GM21786 (cell line): ENCODE measurements at regions not wholly inside any gene's neighbourhood (a gene's known extent, or its start where the extent isn't known, plus 50 kb on each side); places are given as distances from the start of the nearest gene placed in this dataset.

Source experiments
- ATAC-seq: cut with Tn5 transposase; IDR thresholded peaks from one replicate; pipeline ENCODE4 v1.9.1; 2021; ENCODE audit not compliant: unreplicated experiment

DNA sequence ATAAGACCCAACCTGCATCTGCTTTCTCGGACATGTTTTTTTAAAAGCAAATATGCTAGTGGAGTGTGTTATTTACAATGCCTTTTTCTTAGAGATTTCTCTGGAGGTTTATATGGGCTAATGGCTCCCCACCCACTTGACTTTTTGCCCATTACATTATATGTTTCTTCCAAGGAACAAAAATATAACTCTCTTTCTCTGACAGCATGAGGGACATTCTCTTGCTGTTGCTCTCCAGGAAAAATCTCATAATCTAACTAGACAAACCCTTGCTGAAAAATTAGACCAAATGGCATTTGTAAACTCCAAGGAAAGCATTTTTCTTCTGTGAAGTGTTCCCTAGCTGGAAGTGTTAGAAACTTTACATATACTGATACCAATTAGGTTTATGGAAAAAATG lies 213.7 kb downstream of the PRL start:
- ATAC-seq = no peak

DNA sequence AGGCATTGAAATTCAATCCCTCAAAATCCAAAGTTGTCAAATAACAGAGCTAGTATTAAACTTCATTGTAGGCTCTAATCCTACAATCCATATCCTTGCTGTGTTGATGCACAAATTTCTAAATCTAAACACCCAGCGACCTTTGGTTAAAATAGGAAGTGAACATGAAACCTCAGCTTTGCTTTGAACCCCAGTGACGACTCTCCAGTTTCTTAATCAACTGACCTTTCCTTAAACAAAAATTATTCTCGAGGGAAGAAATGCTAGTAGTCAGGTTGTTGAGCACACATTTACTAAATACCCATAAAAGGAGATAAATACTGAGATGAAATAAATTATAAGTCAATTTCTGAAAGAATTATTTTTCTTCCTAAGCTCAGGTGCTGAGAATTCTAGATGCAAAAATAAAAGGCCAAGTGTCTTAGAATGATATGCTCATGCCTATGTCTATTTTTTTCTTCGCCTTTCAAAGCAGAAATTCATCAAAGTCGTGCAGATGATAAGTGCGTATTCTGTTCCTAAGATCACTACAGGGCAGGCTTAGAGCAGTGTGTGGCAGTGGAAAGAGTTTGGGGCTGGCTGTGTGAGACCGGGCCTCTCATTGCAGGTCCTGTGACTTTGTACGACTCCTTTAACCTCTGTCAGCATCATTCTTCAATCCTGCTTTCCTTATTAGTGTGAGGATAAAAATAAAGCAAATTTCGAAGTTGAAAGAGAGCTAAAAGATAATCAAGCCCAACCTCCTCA lies 208.7 kb downstream of the PRL start:
- no peak for ATAC-seq

DNA sequence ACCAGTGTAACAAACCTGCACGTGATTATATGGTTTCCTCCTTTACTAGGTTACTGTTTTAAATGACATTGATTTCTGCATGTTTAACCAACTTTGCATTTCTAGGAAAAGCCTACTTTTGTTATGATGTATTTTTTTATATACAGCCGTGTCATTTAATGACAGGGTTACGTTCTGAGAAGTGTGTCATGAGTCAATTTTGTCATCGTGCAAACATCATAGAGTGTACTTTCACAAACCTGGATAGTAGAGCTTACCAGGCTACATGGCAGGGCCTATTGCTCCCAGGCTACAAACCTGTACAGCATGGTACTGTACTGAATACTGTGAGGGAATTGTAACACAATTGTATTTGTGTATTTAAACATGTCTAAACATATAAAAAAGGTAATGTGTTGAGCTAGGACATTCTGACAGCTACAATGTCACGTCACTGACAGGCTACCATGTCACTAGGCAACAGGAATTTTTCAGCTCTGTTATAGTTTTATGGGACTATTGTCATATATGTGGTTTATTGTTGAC lies 205.3 kb downstream of the PRL start:
- no peak for ATAC-seq

DNA sequence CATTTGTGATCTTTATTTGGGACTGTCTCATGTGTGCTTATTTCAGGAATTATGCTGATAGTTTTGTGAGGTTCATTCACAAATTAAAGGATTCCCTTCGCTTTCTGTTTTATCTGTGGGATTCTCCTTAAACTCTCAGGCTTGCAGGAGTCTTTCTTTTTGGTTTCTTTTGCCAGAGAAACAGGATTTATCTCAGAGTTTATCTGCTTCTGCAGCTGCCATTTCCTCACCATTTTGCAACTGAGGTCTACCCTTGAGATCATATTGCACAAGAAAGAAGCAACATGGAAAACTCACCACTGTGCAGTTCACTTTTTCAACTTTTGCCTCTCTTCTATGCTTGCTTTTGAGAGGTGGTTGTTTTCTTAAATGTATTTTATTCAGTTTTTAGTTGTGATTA lies 201.0 kb downstream of the PRL start:
- no peak for ATAC-seq

DNA sequence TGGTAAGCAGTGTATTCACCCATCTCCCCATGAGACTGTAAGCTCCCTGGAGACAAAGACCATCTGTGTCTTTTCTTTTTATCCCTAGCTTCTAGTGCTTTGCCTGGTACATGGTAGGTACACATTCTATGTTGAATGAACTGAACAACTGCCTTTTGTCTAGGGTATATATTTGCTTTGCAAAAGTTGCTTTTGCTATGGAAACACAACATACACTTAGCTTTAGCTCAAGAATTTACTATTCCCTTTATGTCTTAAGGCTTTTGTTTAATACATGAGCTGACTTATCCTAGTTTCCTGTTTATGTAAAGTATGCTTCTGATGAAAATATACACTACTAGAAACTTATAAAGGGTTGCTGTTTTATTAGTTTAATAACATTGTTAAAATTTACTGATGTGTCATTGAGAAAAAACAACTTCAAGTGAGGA lies 198.2 kb downstream of the PRL start:
- ATAC-seq = no peak

DNA sequence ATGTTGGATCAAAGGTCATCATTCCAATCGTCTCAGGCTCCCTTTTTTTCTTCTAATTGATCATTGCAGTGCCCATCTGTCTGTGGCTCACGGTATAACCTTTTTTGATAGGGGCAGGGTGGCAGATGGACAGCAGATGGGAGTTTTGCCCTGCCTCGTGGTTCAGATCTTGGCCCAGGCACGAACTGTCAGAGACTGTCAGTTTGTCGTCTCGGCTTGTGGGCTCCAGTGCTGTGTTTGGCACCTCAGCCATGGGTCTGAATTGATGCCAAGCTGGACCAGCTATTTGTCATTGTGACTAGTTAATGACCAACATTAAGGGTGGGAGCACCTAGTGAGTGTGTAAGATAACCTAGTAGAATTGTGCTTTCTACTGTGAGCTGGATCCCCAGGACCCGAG lies 197.6 kb downstream of the PRL start:
- ATAC-seq = no peak

DNA sequence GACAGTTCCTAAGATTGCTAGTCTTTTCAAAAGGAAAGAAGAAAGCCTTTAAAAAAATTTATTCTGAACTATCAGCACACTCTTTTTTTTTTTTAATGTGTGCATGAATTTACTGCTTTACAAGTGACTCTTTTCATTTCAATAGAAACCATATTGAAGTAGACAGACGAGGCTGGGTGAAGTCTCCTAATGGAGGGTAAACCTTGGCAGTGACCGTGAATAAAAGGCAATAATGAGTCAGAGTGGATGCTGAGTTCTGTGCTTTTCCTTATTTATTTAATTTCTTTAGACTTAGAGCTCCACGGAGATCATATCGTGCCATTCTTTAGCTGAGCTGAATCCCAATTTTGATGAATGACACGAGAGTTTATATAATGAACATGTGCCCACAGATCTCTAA lies 196.9 kb downstream of the PRL start:
- no peak for ATAC-seq

DNA sequence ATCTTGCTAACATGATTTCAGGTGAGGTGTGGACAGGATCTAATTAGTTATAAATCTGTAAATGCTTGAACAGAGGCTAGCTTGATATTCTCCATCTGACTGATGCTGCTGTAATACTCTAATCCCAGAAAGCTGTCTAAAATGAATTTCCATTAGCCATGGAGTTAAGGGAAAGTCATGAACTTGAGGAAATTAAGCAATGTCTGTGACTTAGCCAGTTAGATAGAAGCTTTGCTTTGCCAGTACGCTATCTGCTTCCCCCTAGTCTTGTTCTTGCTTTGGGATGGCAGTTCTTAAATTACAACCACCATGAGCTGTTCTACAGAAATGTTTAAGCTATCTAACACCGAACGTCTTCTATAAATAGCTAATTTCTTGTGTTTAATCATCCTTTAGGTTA lies 195.7 kb downstream of the PRL start:
- ATAC-seq = no peak

DNA sequence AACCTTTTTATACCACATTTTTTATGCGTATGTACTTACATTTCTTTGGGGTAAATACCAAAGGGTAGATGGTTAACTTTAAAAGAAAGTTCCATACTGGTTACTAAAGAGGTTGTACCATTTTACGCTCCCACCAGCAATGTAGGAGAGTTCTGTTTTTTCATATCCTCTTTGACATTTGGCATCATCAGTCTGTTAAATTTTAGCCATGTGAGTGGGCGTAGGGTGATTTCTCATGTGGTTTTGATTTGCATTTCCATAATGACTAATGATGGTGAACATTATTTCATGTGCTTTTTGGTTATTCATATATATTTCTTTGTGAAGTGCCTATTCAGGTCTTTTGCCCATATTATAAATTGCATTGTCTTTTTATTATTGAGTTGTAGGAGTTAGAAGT lies 194.2 kb downstream of the PRL start:
- ATAC-seq = peak; percentile 95

DNA sequence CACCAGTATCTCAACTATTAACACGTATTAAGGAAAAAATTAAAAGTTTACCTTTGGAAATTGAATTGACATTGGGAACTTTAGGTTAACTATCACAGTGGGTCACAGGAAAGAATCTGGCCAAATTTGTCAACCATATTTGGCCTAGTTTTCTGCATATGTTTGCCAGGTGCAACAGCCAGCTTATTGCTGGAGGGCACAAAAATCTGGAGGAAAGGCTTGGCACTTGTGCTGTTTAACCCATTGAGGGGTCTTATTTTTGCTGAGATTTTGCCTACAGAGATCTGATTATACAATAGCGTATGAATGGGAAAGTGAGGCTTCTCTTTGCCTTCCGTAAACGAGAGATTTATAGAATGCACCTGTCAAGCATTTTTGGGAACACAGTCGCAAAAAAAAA lies 190.4 kb downstream of the PRL start:
- no peak for ATAC-seq

DNA sequence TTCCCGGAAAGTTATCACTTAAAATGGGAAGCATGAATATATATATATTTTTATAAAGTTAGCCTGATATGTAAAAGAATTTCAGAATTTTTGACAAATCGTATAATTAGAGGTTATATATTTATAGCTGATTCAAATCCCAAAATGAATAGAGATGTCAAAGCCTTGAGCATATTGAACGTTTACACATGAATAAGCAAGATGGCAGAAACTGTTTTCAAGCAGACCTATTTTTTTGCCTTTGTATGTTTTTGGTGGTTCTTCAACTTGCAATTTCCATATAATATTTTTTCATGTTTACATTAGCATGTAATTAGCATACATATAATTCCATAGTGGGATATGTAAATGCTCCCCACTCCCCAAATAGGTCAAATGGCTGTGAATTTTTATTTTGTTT lies 189.9 kb downstream of the PRL start:
- no peak for ATAC-seq

DNA sequence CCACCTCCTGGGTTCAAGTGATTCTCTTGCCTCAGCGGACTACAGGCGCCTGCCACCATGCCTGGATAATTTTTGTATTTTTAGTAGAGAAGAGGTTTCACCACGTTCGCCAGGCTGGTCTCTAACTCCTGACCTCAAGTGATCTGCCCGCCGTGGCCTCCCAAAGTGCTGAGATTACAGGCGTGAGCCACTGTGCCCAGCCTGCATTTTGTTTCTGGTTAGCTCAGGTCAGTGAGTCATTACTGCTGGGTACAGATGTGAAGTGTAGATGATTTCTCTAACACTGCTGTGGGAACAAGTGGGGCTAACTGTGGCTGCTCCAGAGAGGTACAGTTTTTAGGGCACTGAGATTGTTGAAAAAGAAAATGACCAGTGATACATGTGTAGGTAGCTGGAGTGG lies 188.6 kb downstream of the PRL start:
- ATAC-seq = no peak

DNA sequence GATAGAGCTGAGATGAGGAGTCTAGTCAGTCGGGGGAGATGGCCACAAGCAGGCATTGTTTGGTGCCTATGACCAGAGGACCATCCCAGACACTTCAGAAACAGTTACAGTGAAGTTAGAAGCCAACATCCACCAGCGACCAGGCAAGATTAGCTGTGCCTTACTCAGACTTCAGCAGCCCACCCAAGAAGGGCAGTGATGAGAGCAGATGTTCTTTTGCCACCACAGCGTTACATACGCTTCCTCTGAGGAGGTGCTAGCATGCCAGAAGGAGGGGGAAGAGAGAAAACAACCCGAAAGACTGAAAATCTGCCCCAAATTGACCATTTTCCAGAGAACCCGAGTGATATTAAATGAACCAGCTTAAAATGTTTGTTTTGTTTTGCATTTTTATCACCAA lies 186.8 kb downstream of the PRL start:
- no peak for ATAC-seq

DNA sequence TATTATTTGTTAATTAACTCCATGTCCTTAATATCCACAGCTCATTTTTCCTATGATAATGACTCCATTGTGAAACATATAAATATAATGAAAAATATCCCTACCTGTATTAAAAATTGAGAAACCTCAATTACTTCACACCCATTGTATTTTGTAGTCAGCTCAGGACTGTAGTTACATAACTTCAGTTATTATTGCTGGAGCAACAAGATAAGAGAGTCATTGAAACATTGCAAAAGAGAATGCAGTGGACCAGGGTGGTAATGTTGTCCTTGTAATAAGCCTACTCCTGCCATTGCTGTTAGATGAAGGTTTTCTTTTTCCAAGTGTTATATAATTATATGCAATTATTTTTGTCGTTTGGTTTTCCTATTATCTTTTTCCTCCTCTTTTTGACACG lies 184.4 kb downstream of the PRL start:
- ATAC-seq = no peak

DNA sequence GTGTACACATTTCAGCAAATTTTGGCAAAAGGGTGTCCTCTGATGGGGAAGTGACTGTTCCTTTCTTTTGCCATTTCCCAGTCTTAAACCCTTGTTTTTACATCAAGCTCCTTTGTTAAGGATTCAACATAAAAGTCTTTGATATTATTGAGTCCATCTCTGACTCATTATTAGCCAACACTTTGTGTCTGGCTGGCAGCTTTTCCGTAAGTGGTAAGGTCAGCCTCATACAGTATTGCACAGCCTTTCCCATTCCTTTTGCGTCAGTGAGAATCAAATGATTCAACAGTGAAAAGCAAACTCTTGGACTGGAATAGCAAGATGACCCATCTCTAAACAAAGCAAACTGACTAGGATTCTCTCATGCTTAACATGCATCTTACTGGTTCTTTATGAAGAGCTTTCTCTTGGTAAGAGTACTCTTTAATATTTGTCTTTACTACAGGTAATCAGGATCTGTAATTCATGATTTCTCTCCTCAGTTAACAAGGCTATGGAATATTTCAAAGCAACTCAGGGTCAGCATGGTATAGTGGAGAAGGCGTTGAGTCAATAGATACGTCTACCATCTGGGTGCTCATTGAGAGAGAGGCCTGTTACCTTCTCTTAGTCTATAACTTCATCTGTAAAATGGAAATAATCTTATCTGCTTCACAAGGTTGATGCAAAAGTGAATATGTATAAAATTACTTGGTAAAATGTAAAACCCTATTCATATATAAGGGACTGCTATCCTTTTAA lies 183.6 kb downstream of the PRL start:
- no peak for ATAC-seq

DNA sequence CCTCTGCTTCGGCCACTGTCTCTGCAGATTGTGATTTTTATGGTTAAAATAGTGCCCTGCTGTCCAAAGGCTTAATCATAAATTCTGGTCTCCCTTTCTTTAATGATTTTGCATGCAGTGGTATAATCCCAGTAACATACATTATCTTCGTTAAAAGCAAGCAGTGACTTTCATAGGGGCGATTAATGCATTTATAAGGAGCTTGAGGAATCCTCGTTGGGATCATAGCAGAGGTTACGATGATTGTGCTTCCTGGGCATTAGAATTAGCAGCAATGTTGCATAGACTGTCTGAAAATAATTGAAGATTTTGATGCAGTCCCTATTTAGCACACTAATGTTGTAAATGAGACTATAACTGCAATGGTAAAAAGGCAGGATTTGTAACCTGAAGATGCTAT lies 181.3 kb downstream of the PRL start:
- ATAC-seq = no peak

DNA sequence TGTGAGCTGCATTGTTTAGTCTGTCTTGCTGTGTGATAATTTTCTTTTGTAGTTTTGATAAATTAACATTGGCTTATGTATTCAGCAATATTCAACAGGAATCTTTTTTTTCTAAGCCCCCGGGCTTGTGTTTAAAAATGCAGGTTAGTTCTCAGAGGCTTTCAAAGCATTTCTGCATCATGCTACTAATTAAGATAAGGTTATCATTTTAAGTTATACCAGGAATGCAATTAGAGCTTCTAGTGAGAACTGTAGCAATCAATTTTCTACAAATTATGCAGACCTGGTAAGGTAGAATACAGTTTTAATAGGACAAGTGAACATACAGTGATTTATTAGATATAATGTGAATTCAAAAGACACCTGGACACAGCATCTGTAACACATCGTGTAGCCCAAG lies 179.2 kb downstream of the PRL start:
- ATAC-seq = no peak

DNA sequence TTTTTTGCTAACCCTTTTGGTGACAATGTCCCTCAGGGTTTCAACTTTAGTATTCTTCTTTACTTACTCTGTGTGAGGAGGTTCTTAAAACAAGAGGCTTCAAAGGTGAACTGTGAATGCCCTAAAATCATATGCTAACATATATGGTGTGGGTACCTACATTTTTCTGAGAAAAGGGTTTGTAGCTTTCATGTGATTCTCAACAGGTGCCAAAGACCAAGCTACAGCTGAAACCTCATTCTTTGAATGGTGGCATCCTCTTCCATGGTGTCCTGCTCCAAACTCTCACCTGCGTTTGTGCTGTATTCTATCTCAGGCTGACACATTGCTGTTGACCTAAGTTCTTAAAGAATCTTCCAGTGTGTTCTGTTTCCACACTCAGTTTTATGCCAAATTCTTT lies 177.3 kb downstream of the PRL start:
- no peak for ATAC-seq

DNA sequence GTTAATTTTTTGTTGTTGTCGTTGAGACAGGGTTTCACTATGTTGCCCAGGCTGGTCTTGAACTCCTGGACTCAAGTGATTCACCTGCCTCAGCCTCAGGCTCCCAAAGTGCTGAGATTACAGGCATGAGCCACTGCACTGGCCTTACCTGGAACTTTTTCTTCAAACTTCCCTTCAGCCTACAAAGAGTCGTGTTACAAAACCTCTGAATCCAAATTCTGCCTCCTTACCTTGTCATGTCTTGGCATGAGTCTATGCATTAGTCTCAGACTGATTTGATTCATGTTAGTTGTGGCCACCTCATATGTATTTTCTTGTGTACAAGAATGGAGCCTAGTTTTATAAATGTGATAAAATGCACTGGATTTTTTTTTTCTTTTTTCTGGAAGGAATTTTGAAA lies 172.1 kb downstream of the PRL start:
- no peak for ATAC-seq

DNA sequence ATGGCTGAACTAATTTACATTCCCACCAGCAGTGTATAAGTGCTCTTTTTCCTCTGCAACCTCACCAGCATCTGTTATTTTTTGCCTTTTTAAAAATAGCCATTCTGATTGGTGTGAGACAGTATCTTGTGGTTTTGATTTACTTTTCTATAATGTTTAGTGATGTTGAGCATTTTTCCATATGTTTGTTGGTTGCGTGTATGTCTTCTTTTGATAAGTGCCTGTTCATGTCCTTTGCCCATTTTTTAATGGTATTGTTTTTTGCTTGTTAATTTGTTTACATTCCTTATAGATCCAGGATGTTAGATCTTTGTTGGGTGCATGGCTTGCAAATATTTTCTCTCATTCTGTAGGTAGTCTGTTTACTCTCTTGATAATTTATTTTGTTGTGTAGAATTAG lies 169.9 kb downstream of the PRL start:
- no peak for ATAC-seq

DNA sequence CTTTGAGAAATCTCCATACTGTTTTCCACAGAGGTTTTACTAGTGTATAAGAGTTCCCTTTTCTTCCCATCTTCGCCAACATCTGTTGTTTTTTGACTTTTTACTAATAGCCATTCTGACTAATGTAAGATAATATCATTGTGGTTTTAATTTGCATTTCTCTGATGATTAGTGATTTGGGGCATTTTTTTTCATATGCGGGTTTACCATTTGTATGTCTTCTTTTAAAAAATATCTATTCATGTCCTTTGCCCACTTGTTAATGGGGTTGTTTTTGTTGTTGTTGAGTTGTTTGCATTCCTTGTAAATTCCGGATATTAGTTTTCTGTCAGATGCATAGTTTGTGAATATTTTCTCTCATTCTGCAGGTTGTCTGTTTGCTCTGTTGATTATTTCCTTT lies 167.1 kb downstream of the PRL start:
- ATAC-seq = no peak

DNA sequence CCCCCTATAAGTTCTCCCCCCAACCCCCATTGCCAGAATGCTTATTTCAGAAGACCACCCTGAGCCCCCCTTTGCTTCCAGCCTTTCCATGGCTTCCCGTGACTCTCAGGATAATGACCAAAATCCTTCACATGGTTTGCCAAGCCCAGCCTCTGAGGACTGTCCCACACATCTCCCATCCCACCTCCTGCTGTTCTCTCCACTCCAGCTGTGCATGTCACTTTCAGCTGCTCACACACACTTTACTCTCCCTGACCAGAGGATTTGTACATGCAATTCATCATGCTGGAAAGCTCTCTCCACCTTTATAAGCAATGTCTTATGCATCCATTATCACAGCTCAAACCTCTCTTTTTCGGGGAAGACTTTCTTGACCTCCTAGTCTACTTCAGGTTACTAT lies 164.2 kb downstream of the PRL start:
- no peak for ATAC-seq

DNA sequence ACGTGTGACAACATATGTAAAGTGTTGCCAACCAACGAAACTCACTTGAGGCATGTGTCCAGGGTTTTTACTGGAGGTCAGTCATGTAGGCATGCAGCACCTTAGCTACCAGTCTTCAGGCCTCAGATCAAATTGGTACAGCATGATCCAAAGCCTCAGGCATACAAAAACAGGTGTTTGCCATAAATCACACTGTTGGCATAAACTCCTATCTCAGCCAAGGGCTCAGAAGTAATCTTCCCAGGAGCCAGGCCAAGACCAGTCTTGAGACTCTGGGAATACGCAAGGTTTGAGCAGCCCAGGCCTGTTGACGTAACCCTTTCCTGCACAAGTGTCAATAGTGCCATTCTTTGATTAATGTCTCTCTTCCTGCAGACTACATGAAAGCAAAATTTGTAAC lies 163.5 kb downstream of the PRL start:
- ATAC-seq = no peak
